CD14-positive monocyte (primary cell): ENCODE measurements at regions not wholly inside any gene's neighbourhood (a gene's known extent, or its start where the extent isn't known, plus 50 kb on each side); places are given as distances from the start of the nearest gene placed in this dataset.

Experiments
- DNase-seq, 3 donors: peaks; one replicate each; pipeline ENCODE4 v3.0.0-alpha.2; 2011 to 2022
- H2AFZ ChIP-seq: 2 replicates; pipeline ENCODE4 v1.6.0; 2012; ENCODE audit warnings: mild to moderate bottlenecking, low read depth, low read length, inconsistent platforms; ENCODE audit not compliant: insufficient read depth, poor library complexity, severe bottlenecking
- H3K27ac ChIP-seq, 2 donors: 1 replicate in 1 of 2; 2 replicates in 1 of 2; pipeline ENCODE4 v1.5.1; 2012 to 2013; ENCODE audit warnings: low read length in 2 of 2, control low read depth in 1 of 2, inconsistent platforms in 1 of 2, low read depth in 1 of 2, mild to moderate bottlenecking in 1 of 2
- H3K27me3 ChIP-seq, 2 donors: one replicate each; pipeline versions ENCODE4 v1.6.0 to v1.6.1; 2011 to 2013; ENCODE audit warnings: low read length in 2 of 2; ENCODE audit not compliant: control insufficient read depth in 2 of 2, insufficient read depth in 2 of 2
- H3K36me3 ChIP-seq, 2 donors: replicated peaks in 1 of 2; 1 replicate in 1 of 2; 2 replicates in 1 of 2; pipeline versions ENCODE4 v1.5.1 to v1.6.1; 2012 to 2013; ENCODE audit warnings: low read length in 2 of 2, control low read depth in 1 of 2, inconsistent platforms in 1 of 2, mild to moderate bottlenecking in 1 of 2; ENCODE audit not compliant: insufficient read depth in 2 of 2, control insufficient read depth in 1 of 2
- H3K4me1 ChIP-seq, 2 donors: 1 replicate in 1 of 2; 2 replicates in 1 of 2; pipeline versions ENCODE4 v1.5.1 to v1.6.1; 2012 to 2013; ENCODE audit warnings: low read length in 2 of 2, control low read depth in 1 of 2, inconsistent platforms in 1 of 2, mild to moderate bottlenecking in 1 of 2, moderate library complexity in 1 of 2; ENCODE audit not compliant: insufficient read depth in 2 of 2, control insufficient read depth in 1 of 2
- H3K4me2 ChIP-seq: replicated peaks from 2 replicates; pipeline ENCODE3; 2012; ENCODE audit warnings: low read length, moderate library complexity, mild to moderate bottlenecking; ENCODE audit not compliant: poor library complexity, severe bottlenecking; ENCODE audit errors: extremely low read depth
- H3K4me3 ChIP-seq, 3 experiments: fragments of 200-600 bp in 1 of 3; sonication (generic) in 1 of 3; replicated peaks in 1 of 3; 1 replicate in 2 of 3; 2 replicates in 1 of 3; pipeline ENCODE4 v1.5.1; 2011 to 2013; ENCODE audit warnings: low read length in 3 of 3, mild to moderate bottlenecking in 3 of 3, control low read depth in 2 of 3, low read depth in 2 of 3, inconsistent platforms in 1 of 3, moderate library complexity in 1 of 3
- H3K79me2 ChIP-seq: 2 replicates; pipeline ENCODE4 v1.6.0; 2012; ENCODE audit warnings: mild to moderate bottlenecking, control low read depth, inconsistent platforms, low read length, moderate library complexity; ENCODE audit not compliant: insufficient read depth
- H3K9ac ChIP-seq: 2 replicates; pipeline ENCODE4 v1.6.0; 2017; ENCODE audit warnings: low read length, mild to moderate bottlenecking; ENCODE audit not compliant: insufficient read depth, poor library complexity, severe bottlenecking
- H3K9me3 ChIP-seq, 2 donors: replicated peaks in 1 of 2; 1 replicate in 1 of 2; 2 replicates in 1 of 2; pipeline versions ENCODE4 v1.5.1 to v1.6.1; 2012 to 2013; ENCODE audit warnings: low read length in 2 of 2, control low read depth in 1 of 2; ENCODE audit not compliant: control insufficient read depth in 1 of 2, insufficient read depth in 1 of 2
- H4K20me1 ChIP-seq: 2 replicates; pipeline ENCODE4 v1.6.0; 2012; ENCODE audit warnings: mild to moderate bottlenecking, low read length, control low read depth, moderate library complexity; ENCODE audit not compliant: insufficient read depth
- H3K27ac Mint-ChIP-seq, 7 donors: one replicate each; pipeline ENCODE4 v1.8.0; 2020; ENCODE audit warnings: mild to moderate bottlenecking in 7 of 7, mixed read lengths in 7 of 7, moderate library complexity in 6 of 7, inconsistent platforms in 2 of 7
- H3K27me3 Mint-ChIP-seq, 3 donors: one replicate each; pipeline ENCODE4 v1.8.0; 2021 to 2022; ENCODE audit warnings: low read depth in 3 of 3, mild to moderate bottlenecking in 3 of 3, mixed read lengths in 3 of 3, moderate library complexity in 3 of 3, inconsistent platforms in 1 of 3
- H3K36me3 Mint-ChIP-seq, 2 donors: one replicate each; pipeline ENCODE4 v1.8.0; 2020; ENCODE audit warnings: mixed read lengths in 2 of 2, inconsistent platforms in 1 of 2, mild to moderate bottlenecking in 1 of 2
- H3K4me1 Mint-ChIP-seq: one replicate; pipeline ENCODE4 v1.8.0; 2020; ENCODE audit warnings: mild to moderate bottlenecking, mixed read lengths
- H3K4me3 Mint-ChIP-seq, 2 donors: one replicate each; pipeline ENCODE4 v1.8.0; 2020; ENCODE audit warnings: mild to moderate bottlenecking in 2 of 2, mixed read lengths in 2 of 2, moderate library complexity in 1 of 2
- H3K9me3 Mint-ChIP-seq, 7 donors: one replicate each; pipeline ENCODE4 v1.8.0; 2020 to 2022; ENCODE audit warnings: mixed read lengths in 7 of 7, mild to moderate bottlenecking in 6 of 7, moderate library complexity in 6 of 7, inconsistent platforms in 2 of 7
- WGBS: methylation state at CpG from one replicate; pipeline ENCODE4 v1.1.5; 2013; ENCODE audit warnings: missing lambda C conversion rate; ENCODE audit not compliant: insufficient coverage; 5-methylcytosine and 5-hydroxymethylcytosine counted together
- intact Hi-C, 2 donors: fragments of 100-400 bp; cut with micrococcal nuclease; formaldehyde crosslinking; loops; one replicate each; pipeline versions ENCODE4 v1.15.0 to v1.15.1; 2023
- TF ChIP-seq, protein P1 (sequence below): fragments of 200-600 bp; IDR thresholded peaks from one replicate; pipeline ENCODE4 v1.8.0; 2022; ENCODE audit warnings: antibody characterized with exemption, mild to moderate bottlenecking

DNA sequence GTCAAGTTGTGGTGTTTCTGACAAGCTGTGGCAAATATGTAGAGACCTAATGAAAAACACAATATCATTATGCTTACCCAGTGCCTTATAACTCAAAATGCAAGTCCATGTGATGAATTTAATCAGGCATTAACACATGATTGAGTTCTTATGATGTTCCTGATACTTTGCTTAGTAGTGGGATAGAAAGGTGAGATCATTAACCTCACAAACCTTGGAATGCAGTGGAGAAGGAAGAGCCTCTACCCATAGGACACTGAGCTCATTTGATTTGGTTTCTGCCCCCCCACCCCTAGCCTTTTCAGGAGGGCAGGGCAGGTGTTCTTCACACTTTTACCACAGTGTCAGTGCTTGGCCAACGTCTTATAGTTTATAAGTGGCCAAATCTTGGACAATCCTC, 683.6 kb upstream of the CPEB2 start:
- Mint-ChIP-seq H3K4me3 (no peak overlapping the region), H3K27me3 (peaks cover 0 to 1% (median 0%) of the 10 kb centered on the region in 3 donors), H3K27ac (no peak overlapping the region), H3K9me3 (peaks cover 0 to 5% (median 0%) of the 10 kb centered on the region in 7 donors), H3K4me1 (no peaks in the 10 kb centered on the region), H3K36me3 (no peaks in the 10 kb centered on the region)
- Histone ChIP-seq H3K4me3 (no peak overlapping the region), H4K20me1 (no peaks in the 10 kb centered on the region), H3K9me3 (no peaks in the 10 kb centered on the region), H3K9ac (no peak overlapping the region), H3K79me2 (no peaks in the 10 kb centered on the region), H3K4me1 (no peaks in the 10 kb centered on the region), H3K36me3 (no peaks in the 10 kb centered on the region), H3K4me2 (no peak overlapping the region), H2AFZ (no peak overlapping the region), H3K27me3 (no peaks in the 10 kb centered on the region), H3K27ac (no peak overlapping the region)
- no peak for DNase-seq
- TF ChIP-seq, protein P1, sequence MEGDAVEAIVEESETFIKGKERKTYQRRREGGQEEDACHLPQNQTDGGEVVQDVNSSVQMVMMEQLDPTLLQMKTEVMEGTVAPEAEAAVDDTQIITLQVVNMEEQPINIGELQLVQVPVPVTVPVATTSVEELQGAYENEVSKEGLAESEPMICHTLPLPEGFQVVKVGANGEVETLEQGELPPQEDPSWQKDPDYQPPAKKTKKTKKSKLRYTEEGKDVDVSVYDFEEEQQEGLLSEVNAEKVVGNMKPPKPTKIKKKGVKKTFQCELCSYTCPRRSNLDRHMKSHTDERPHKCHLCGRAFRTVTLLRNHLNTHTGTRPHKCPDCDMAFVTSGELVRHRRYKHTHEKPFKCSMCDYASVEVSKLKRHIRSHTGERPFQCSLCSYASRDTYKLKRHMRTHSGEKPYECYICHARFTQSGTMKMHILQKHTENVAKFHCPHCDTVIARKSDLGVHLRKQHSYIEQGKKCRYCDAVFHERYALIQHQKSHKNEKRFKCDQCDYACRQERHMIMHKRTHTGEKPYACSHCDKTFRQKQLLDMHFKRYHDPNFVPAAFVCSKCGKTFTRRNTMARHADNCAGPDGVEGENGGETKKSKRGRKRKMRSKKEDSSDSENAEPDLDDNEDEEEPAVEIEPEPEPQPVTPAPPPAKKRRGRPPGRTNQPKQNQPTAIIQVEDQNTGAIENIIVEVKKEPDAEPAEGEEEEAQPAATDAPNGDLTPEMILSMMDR, result no peak
- no CpG with 5 or more reads among the region's 1 CpG for WGBS
- intact Hi-C loops, result no loop called here

DNA sequence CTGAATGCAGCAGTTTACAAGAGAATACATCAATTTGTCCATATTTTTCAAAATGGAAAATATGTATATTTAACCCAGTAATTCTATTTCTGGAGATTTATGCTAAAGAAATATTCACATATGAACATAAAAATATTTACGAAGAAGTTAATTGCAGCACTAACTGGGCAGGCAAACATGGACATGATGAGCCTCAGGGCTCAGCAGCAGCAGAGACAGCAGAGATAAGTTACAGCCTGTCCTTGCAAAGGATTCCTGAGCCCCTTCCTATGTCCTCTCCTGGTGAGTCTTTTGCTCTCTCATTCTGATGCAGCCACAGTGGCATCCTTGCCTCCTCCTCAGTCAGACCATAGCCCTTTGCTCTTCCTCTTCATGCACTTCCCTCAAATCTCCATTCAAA, 680.6 kb upstream of the CPEB2 start:
- WGBS, result 100% methylated on average over 1 of the region's 1 CpG
- H3K27ac ChIP-seq, result no peak overlapping the region
- H3K36me3 Mint-ChIP-seq, result no peaks in the 10 kb centered on the region
- H3K4me3 Mint-ChIP-seq, result no peak overlapping the region
- no peaks in the 10 kb centered on the region for H3K27me3 ChIP-seq
- no peaks in the 10 kb centered on the region for H3K79me2 ChIP-seq
- intact Hi-C loops, result no loop called here
- no peak for DNase-seq
- H2AFZ ChIP-seq, result no peak overlapping the region
- peaks cover 0 to 5% (median 2%) of the 10 kb centered on the region in 7 donors for H3K9me3 Mint-ChIP-seq
- TF ChIP-seq, protein P1, result no peak
- H3K4me3 ChIP-seq, result no peak overlapping the region
- H3K27ac Mint-ChIP-seq, result no peak overlapping the region
- H3K36me3 ChIP-seq, result no peaks in the 10 kb centered on the region
- H3K4me1 ChIP-seq, result no peaks in the 10 kb centered on the region
- H3K9me3 ChIP-seq, result peaks cover 0 to 6% of the 10 kb centered on the region in 2 donors
- no peaks in the 10 kb centered on the region for H4K20me1 ChIP-seq
- H3K27me3 Mint-ChIP-seq, result peaks cover 0 to 1% (median 0%) of the 10 kb centered on the region in 3 donors
- H3K4me1 Mint-ChIP-seq, result no peaks in the 10 kb centered on the region
- no peak overlapping the region for H3K9ac ChIP-seq
- no peak overlapping the region for H3K4me2 ChIP-seq
